IPS-20b (cell line): ENCODE measurements at regions not wholly inside any gene's neighbourhood (a gene's known extent, or its start where the extent isn't known, plus 50 kb on each side); places are given as distances from the start of the nearest gene placed in this dataset.

Experiments
- H3K27ac ChIP-seq: one replicate; pipeline ENCODE4 v1.5.1; 2013; ENCODE audit warnings: low read length
- H3K27me3 ChIP-seq: 2 replicates; pipeline ENCODE4 v1.6.1; 2013; ENCODE audit warnings: mild to moderate bottlenecking, low read length, inconsistent platforms; ENCODE audit not compliant: insufficient read depth
- H3K36me3 ChIP-seq: 2 replicates; pipeline ENCODE4 v1.6.1; 2013; ENCODE audit warnings: low read depth, mild to moderate bottlenecking, inconsistent platforms, low read length, moderate library complexity; ENCODE audit not compliant: insufficient read depth
- H3K4me1 ChIP-seq: 2 replicates; pipeline ENCODE4 v1.6.1; 2013; ENCODE audit warnings: mild to moderate bottlenecking, control low read depth, inconsistent platforms, low read length, moderate library complexity; ENCODE audit not compliant: insufficient read depth
- H3K4me3 ChIP-seq: 2 replicates; pipeline ENCODE4 v1.5.1; 2013; ENCODE audit warnings: mild to moderate bottlenecking, low read length, inconsistent platforms
- H3K9ac ChIP-seq: 2 replicates; pipeline ENCODE4 v1.6.1; 2013; ENCODE audit warnings: low read depth, mild to moderate bottlenecking, inconsistent platforms, low read length, moderate library complexity
- H3K9me3 ChIP-seq: 2 replicates; pipeline ENCODE4 v1.6.1; 2013; ENCODE audit warnings: mild to moderate bottlenecking, low read depth, low read length, inconsistent platforms; ENCODE audit not compliant: insufficient read depth

- Histone ChIP-seq H3K4me1 (no peaks in the 10 kb centered on the region), H3K27me3 (no peaks in the 10 kb centered on the region), H3K9ac (no peak overlapping the region), H3K36me3 (no peaks in the 10 kb centered on the region), H3K9me3 (no peaks in the 10 kb centered on the region), H3K4me3 (no peak overlapping the region), H3K27ac (no peak overlapping the region)
These were observed 1629.7 kb downstream of the NCAM2 start for GRCh38 chr21:22627911-22628310.

DNA sequence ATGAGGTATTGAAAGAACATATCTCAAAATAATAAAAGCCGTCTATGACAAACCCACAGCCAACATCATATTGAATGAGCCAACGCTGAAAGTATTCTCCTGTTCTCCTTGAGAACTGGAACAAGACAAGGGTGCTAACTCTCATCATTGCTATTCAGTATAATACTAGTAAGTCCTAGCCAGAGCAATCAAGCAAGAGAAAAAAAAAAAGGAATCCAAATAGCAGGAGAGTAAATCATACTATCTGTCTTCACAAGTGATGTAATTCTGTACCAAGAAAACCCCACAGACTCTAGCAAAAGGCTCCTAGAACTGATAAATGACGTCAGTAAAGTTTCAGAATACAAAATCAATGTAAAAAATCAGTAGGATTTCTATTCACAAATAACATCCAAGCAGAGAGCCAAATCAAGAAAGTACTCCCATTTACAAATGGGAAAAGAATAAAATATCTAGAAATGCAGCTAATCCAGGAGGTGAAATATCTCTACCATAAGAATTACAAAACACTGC lies 1632.8 kb downstream of the NCAM2 start:
- Histone ChIP-seq H3K4me3 (no peak overlapping the region), H3K9me3 (no peaks in the 10 kb centered on the region), H3K27ac (no peak overlapping the region), H3K27me3 (no peaks in the 10 kb centered on the region), H3K4me1 (no peaks in the 10 kb centered on the region), H3K9ac (no peak overlapping the region), H3K36me3 (no peaks in the 10 kb centered on the region)

DNA sequence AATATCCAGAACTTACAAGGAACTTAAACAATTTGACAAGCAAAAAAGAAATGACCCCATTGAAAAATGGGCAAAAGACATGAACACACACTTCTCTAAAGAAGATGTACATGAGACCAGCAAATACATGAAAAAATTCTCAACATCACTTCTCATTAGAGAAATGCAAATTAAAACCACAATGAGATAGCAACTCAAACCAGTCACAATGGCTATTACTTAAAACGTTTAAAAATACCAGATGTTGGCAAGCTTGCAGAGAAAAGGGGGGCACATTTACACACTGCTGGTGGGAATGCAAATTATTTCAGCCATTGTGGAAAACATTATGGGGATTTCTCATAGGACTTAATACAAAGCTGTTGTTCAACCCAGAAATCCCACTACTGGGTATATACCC lies 1634.0 kb downstream of the NCAM2 start:
- Histone ChIP-seq H3K4me3 (no peak overlapping the region), H3K9ac (no peak overlapping the region), H3K9me3 (no peaks in the 10 kb centered on the region), H3K36me3 (no peaks in the 10 kb centered on the region), H3K27me3 (no peaks in the 10 kb centered on the region), H3K27ac (no peak overlapping the region), H3K4me1 (peaks cover 3% of the 10 kb centered on the region; the same call in 1 of the 2 replicates)

- Histone ChIP-seq H3K4me1 (no peaks in the 10 kb centered on the region), H3K36me3 (no peaks in the 10 kb centered on the region), H3K9me3 (no peaks in the 10 kb centered on the region)
These were observed 1651.0 kb downstream of the NCAM2 start for GRCh38 chr21:22649246-22649645.

DNA sequence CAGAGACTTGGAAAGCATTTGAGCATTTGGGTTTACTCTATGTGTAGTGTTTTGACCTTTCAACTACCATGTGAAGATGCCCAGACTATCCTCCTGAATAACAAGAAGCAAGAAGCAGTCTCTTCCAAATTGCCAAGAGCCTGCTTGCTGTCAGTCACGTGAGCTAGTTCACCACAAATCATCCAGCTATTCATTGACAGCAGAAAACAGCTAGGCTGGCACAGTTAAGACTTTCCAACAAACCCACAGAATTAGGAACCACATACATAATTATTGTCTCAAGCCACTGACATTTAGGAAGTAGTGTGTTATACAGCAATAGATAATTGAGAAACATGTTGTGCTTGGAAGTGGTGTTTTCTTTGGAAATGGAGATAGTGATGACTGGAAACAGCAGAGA lies 1652.0 kb downstream of the NCAM2 start:
- no peaks in the 10 kb centered on the region for H3K4me1 ChIP-seq
- no peaks in the 10 kb centered on the region for H3K27me3 ChIP-seq
- H3K27ac ChIP-seq: no peak overlapping the region
- no peak overlapping the region for H3K9ac ChIP-seq
- no peaks in the 10 kb centered on the region for H3K9me3 ChIP-seq
- H3K4me3 ChIP-seq: no peak overlapping the region
- no peaks in the 10 kb centered on the region for H3K36me3 ChIP-seq

More at GRCh38 chr21:22649246-22649645, 1651.0 kb downstream of the NCAM2 start:
- Histone ChIP-seq H3K27ac (no peak overlapping the region), H3K9ac (no peak overlapping the region), H3K27me3 (no peaks in the 10 kb centered on the region), H3K4me3 (no peak overlapping the region)

DNA sequence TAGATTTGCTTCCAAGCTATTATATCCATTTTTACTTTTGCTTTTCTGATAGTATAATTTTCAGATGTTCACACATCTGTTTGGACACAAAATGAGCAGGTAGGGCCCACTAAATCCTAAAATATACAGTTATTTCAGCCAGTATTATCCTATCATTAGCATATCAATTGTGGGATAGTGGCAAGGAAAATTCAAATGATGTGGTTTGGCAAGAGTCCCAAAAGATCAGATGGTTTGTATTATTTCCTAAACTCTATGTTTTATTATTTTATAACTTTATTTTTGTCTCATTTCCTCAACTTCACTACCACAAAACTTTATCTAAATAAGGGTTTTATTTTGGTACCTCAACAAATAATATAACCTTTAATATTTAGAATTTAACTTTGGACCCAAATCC lies 1659.6 kb downstream of the NCAM2 start:
- Histone ChIP-seq H3K9ac (no peak overlapping the region), H3K27me3 (no peaks in the 10 kb centered on the region), H3K27ac (no peak overlapping the region), H3K4me1 (no peaks in the 10 kb centered on the region), H3K4me3 (no peak overlapping the region), H3K36me3 (no peaks in the 10 kb centered on the region), H3K9me3 (no peaks in the 10 kb centered on the region)

GRCh38 chr21:22670148-22670547 lies 1671.9 kb downstream of the NCAM2 start:
- Histone ChIP-seq H3K4me1 (no peaks in the 10 kb centered on the region), H3K9me3 (peaks cover 6% of the 10 kb centered on the region; the same call in 1 of the 2 replicates), H3K27me3 (no peaks in the 10 kb centered on the region), H3K27ac (no peak overlapping the region), H3K4me3 (no peak overlapping the region), H3K36me3 (no peaks in the 10 kb centered on the region), H3K9ac (no peak overlapping the region)

DNA sequence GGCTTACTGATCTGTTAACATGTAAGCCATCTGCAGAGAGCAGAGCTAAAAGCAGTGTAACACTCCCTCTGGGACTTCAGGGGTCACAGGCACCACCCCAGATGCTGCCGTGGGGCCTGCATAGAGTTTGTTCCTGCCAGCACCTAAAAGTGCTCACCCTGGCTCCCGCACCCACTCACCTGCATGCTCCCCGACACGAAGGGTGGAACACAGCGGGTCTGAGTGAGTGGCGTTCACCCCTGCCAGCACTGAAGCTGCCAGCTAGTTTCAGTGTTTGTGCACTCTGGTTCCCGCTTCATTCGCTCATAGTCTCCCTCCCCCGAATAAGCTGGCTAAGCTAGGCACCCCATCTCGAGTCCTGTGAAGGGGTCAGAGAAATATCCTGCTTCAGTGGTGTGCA lies 1681.0 kb downstream of the NCAM2 start:
- H3K9me3 ChIP-seq: peaks cover 11% of the 10 kb centered on the region
- H3K9ac ChIP-seq: no peak overlapping the region
- H3K4me1 ChIP-seq: no peaks in the 10 kb centered on the region
- no peak overlapping the region for H3K4me3 ChIP-seq
- no peaks in the 10 kb centered on the region for H3K27me3 ChIP-seq
- H3K27ac ChIP-seq: no peak overlapping the region
- no peaks in the 10 kb centered on the region for H3K36me3 ChIP-seq

DNA sequence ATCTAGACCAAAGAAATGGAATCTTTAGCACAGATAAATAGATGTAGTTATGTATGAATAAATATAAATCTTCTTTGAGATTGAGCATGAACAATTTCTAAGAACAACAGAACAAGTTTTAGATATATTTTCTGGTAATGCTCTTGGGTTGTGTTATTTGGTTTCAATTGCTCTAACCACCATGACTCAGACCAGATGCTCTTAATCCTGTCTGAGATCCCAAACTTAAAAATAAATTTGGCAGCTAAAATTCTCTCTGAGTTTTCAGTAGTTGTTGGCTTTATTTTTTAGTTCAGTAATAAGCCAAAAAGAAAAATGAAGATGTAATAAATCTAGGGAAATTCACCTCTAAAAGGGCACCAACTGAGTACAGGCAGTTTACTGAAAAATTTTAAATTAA lies 1693.4 kb downstream of the NCAM2 start:
- Histone ChIP-seq H3K9ac (no peak overlapping the region), H3K27me3 (no peaks in the 10 kb centered on the region), H3K4me1 (no peaks in the 10 kb centered on the region), H3K4me3 (no peak overlapping the region), H3K27ac (no peak overlapping the region), H3K36me3 (no peaks in the 10 kb centered on the region), H3K9me3 (peaks cover 31% of the 10 kb centered on the region)

- H3K27me3 ChIP-seq: no peaks in the 10 kb centered on the region
- H3K27ac ChIP-seq: no peak overlapping the region
- no peaks in the 10 kb centered on the region for H3K36me3 ChIP-seq
- no peak overlapping the region for H3K4me3 ChIP-seq
- H3K4me1 ChIP-seq: no peaks in the 10 kb centered on the region
- no peaks in the 10 kb centered on the region for H3K9me3 ChIP-seq
- no peak overlapping the region for H3K9ac ChIP-seq
These were observed 1705.3 kb downstream of the NCAM2 start for GRCh38 chr21:22703521-22703920.

DNA sequence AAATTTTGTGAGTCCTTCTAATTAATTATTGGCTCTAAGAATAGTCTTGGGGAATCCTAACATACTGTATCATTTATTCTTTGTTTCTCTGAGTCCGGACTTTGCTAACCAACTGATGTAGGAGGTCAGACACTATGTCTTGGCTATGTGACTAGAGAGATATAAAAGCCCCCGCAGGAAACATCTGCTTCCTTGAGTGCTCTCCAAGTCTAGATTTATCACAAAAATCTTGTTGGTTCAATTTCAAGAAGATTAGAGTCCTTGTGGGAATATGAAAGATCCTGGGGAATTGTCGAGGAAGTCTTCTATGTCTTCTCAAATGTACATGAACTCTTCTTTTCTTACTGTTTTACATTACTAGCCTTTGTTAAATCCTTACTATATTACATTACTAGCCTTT lies 1712.5 kb downstream of the NCAM2 start:
- Histone ChIP-seq H3K9ac (no peak overlapping the region), H3K4me1 (no peaks in the 10 kb centered on the region), H3K27me3 (no peaks in the 10 kb centered on the region)

DNA sequence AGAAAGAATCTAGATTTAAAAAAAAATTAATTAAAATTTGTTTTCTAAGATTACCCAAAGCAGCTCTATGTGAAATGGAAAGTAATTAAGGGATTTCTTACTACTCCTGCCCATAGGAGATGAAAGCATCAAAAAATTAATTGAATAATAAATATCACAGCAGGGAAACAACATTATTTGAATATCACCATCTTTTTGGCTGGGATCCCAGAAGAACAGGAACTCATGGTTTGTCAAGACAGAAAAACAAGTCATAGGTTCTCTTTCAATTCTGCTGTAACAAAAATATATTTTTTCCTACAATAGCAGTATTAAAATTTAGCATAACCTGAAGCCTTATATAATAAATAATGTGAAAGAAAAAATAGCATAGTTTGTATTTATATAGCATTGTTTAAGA lies 1713.4 kb downstream of the NCAM2 start:
- peaks cover 34% of the 10 kb centered on the region for H3K9me3 ChIP-seq
- no peak overlapping the region for H3K9ac ChIP-seq
- no peak overlapping the region for H3K27ac ChIP-seq
- H3K27me3 ChIP-seq: no peaks in the 10 kb centered on the region
- H3K36me3 ChIP-seq: no peaks in the 10 kb centered on the region
- no peak overlapping the region for H3K4me3 ChIP-seq
- no peaks in the 10 kb centered on the region for H3K4me1 ChIP-seq

More for the DNA sequence above, 1712.5 kb downstream of the NCAM2 start:
- no peak overlapping the region for H3K4me3 ChIP-seq
- H3K9me3 ChIP-seq: peaks cover 26% of the 10 kb centered on the region
- no peaks in the 10 kb centered on the region for H3K36me3 ChIP-seq
- H3K27ac ChIP-seq: no peak overlapping the region
